HG03175 (cell line): ENCODE measurements at regions not wholly inside any gene's neighbourhood (a gene's known extent, or its start where the extent isn't known, plus 50 kb on each side); places are given as distances from the start of the nearest gene placed in this dataset.

Experiments
- ATAC-seq: cut with Tn5 transposase; IDR thresholded peaks from one replicate; pipeline ENCODE4 v1.9.1; 2021; ENCODE audit warnings: mild to moderate bottlenecking, moderate library complexity; ENCODE audit not compliant: unreplicated experiment

GRCh38 chr10:44674536-44675386 is 236.4 kb upstream of the TMEM72 start:
- ATAC-seq: no peak

- ATAC-seq: no peak
These were observed 235.7 kb upstream of the TMEM72 start for GRCh38 chr10:44675387-44675874.

- ATAC-seq: no peak
These were observed 230.4 kb upstream of the TMEM72 start for GRCh38 chr10:44680764-44681163.

GRCh38 chr10:44682507-44682906 is 228.6 kb upstream of the TMEM72 start:
- ATAC-seq: no peak

- ATAC-seq: no peak
These were observed 226.5 kb upstream of the TMEM72 start for GRCh38 chr10:44684661-44685060.

- ATAC-seq: no peak
These were observed 225.9 kb upstream of the TMEM72 start for GRCh38 chr10:44685220-44685619.

GRCh38 chr10:44685747-44686146 is 225.4 kb upstream of the TMEM72 start:
- no peak for ATAC-seq

GRCh38 chr10:44689368-44689767 is 221.8 kb upstream of the TMEM72 start:
- ATAC-seq: no peak

GRCh38 chr10:44696496-44696895 is 214.6 kb upstream of the TMEM72 start:
- ATAC-seq: no peak

GRCh38 chr10:44697116-44697515 is 214.0 kb upstream of the TMEM72 start:
- no peak for ATAC-seq

GRCh38 chr10:44702531-44702930 is 208.6 kb upstream of the TMEM72 start:
- ATAC-seq: no peak

- no peak for ATAC-seq
These were observed 207.6 kb upstream of the TMEM72 start for GRCh38 chr10:44703241-44704155.

GRCh38 chr10:44704616-44705015 is 206.5 kb upstream of the TMEM72 start:
- no peak for ATAC-seq

GRCh38 chr10:44706745-44707144 is 204.4 kb upstream of the TMEM72 start:
- no peak for ATAC-seq

GRCh38 chr10:44713307-44713706 is 197.8 kb upstream of the TMEM72 start:
- no peak for ATAC-seq

GRCh38 chr10:44714451-44714850 is 196.7 kb upstream of the TMEM72 start:
- no peak for ATAC-seq

- ATAC-seq: no peak
These were observed 196.0 kb upstream of the TMEM72 start for GRCh38 chr10:44715136-44715535.

- no peak for ATAC-seq
These were observed 194.6 kb upstream of the TMEM72 start for GRCh38 chr10:44716470-44717015.

GRCh38 chr10:44723082-44723481 is 188.1 kb upstream of the TMEM72 start:
- ATAC-seq: no peak

GRCh38 chr10:44723619-44724325 is 187.4 kb upstream of the TMEM72 start:
- ATAC-seq: no peak
